ENCODE measurements at regions not wholly inside any gene's neighbourhood (a gene's known extent, or its start where the extent isn't known, plus 50 kb on each side); places are given as distances from the start of the nearest gene placed in this dataset.

DNA sequence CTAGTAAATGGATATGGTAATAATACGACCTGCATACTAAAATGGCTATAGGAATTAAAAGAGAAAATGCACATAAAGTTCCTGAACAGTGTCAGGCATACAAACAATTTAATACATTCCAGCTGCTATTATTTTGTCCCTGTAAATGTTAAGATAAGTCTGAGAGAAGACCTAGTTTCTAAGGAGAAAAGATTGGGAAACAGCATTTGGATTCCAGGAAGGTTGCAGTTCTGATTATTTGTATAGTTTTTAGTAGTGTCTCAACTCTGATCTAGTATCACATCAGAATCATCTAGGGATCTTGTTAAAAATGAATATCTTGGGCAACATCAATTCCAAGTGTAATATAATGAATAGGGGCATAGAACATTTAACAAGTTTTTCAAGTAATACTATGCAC, 905.7 kb downstream of the NSUN3 start:
- no peak for DNase-seq (ENCODE audit: low read depth)

DNA sequence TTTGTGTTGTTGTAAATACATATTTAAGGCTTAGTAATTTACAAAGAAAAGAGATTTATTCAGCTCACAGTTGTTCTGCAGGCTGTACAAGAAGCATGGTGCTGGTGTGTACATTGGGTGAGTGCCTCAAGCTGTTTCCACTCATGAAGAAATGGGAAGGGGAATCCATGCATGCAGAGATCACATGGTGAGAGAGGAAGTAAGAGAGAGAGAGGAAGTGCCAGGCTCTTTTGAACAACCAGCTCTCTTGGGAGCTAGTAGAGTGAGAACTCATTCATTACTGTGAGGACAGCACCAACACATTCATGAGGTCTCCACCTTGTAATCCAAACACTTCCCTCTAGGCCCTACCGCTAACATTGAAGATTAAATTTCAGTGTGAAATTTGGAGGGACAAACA, 909.2 kb downstream of the NSUN3 start:
- DNase-seq (ENCODE audit: low read depth): no peak

DNA sequence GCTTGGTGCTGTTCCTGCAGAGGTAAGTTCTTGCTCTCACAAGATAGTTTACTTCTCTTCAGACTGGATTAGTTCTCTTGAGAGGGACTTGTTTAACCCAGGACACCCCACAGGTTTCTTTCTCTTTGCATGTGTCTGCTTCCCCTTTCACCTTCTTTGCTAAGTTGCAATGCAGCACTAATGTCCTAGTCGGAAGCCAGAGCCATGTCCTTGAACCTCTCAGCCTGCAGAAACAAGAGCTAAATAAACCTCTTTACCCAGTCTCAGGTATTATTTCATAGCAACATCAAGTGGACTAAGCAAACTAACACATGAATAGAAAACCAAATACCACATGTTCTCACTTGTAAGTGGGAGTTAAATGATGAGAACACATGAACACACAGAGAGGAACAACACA, 915.2 kb downstream of the NSUN3 start:
- no peak for DNase-seq (ENCODE audit: low read depth)

DNA sequence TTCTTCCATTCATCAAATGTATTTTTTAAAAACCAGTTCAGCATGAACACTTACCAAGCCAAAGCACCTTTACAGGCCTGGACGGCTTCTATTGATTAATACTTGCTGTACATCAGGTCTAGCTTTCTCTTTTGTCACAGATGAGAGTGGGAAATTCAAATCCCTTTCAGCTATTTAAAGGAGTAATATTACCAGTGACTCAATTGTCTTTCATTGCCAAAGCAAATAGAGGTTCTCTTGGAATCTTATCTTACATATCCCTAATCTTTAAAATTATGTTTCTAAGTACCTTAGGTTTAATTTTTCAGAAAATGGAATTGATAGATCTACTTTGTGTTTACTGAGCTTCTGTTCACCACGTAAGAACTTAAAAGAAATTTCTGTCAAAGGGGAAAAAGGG, 922.9 kb downstream of the NSUN3 start:
- DNase-seq (ENCODE audit: low read depth): no peak

- DNase-seq (ENCODE audit: low read depth): no peak
These were observed 928.3 kb downstream of the NSUN3 start for GRCh38 chr3:94990952-94991705.

- DNase-seq (ENCODE audit: low read depth): no peak
These were observed 933.9 kb downstream of the NSUN3 start for GRCh38 chr3:94996743-94997142.

- DNase-seq (ENCODE audit: low read depth): no peak
These were observed 939.7 kb downstream of the NSUN3 start for GRCh38 chr3:95002438-95003046.

DNA sequence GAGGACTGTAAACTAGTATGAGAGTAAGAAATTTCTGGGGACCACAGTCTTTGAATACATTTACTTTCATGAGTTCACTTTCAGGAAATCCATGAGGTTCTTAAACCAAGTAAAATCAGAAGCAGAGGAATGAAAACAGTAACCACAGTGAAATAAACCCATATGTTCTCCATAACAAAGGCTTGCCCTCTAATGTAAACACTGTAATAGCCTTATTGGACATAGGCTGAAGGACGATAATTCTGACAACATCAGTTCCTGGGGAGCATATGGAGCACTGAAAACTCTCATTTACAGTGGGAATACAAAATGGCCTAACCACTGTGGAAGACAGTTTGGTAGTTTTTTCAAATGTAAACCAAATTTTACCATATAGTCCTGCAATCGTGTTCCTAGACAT, 965.8 kb downstream of the NSUN3 start:
- DNase-seq (ENCODE audit: low read depth): no peak

DNA sequence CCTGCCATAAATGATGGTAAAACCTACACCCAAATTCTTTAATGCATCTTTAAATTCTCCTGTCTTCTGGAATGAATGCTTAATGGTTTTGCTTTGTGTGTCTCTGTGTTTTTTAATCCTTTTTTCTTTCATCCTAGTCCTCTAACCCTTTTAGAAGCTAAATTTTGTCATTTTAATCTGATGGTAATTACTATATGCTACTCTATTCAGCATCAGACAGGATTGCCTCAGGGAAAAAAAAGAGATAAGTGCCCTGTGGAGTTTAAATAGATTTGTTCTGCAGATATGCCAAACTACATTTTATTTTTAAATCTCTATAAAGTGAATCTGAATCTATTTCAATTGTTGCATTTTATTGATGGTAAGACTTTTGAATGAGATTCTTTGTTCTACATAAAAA, 966.8 kb downstream of the NSUN3 start:
- no peak for DNase-seq (ENCODE audit: low read depth)

DNA sequence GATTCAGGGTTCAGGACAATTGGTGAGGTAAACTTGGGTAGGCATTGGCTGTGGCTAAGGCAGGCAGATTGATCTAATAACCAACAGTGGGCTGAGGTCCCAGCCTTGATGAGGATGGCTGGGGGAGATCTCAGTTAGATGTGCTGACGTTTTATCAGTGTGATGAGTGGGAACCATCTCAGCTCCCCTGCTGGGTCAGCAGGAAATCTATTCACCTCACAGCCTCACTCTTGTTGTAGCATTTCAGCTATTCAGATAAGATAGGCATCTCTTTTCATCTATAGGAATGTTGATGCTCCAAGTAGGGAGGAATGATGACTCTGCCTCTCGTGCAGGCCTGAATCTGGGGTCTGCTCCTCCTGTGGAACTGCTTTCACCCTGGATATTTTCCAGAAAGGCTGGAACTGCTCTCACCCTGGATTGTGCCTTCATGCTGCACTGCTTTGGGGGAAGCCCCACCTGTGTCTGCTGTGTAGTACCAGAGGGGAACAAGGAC, 973.7 kb downstream of the NSUN3 start:
- no peak for DNase-seq (ENCODE audit: low read depth)

GRCh38 chr3:95037097-95037496, 974.2 kb downstream of the NSUN3 start:
- DNase-seq (ENCODE audit: low read depth): no peak

GRCh38 chr3:95037927-95038326, 975.1 kb downstream of the NSUN3 start:
- DNase-seq (ENCODE audit: low read depth): no peak

DNA sequence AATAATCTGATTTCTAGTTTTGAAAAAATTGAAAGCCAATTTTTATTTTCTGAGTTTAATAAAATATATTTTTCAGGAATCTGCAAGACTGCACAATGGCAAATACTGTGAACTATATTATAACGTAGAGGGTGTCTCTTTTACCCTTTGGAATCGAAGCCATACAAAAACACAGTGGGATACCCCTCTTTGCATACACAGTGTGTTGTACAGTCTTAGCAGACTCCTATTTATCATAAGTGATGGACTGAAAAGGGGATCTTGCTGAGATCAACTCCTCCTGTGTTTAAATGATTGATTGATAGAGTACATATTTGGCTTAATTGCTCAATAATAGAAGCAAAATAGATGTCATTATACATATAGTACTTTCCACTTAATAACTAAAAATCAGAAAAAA, 981.2 kb downstream of the NSUN3 start:
- no peak for DNase-seq (ENCODE audit: low read depth)

- DNase-seq (ENCODE audit: low read depth): no peak
These were observed 985.7 kb downstream of the NSUN3 start for GRCh38 chr3:95048564-95048963.

DNA sequence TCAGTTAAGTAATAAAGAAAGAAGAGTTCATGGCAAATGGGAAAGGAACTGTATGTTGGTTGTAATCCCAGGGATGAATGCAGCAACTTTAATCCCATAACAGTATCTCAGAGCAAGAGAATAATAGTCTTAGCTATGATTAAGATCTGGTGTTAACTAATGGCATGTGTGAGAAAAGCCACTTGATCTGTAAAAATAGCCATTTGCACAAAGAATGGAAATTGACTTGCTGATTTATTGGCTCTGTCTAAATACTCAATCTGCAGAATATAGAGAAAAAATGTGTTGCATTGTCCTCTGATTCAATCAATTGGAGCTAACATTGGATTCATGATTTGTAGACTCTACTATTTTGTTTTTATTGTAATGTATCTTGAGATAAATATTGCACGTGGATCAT, 987.0 kb downstream of the NSUN3 start:
- DNase-seq (ENCODE audit: low read depth): no peak

GRCh38 chr3:95055288-95055687, 992.4 kb downstream of the NSUN3 start:
- DNase-seq (ENCODE audit: low read depth): no peak

DNA sequence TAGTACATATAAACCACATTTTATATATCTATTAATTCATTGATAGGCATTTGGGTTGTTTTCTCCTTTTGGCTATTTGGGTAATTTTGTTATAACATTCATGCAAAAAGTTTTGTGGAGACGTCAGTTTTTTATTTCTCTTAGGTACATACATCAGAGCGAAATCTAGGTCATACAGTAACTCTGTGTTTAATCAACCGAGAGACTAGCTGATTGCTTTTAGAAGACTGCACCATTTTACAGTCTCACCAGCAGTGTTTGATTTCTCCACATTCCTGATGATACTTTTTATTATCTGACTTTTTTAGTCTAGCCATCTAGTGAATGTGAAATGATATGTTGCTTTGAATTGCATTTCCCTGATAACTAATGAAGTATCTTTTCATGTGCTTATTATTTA, 1019.3 kb downstream of the NSUN3 start:
- DNase-seq (ENCODE audit: low read depth): no peak

DNA sequence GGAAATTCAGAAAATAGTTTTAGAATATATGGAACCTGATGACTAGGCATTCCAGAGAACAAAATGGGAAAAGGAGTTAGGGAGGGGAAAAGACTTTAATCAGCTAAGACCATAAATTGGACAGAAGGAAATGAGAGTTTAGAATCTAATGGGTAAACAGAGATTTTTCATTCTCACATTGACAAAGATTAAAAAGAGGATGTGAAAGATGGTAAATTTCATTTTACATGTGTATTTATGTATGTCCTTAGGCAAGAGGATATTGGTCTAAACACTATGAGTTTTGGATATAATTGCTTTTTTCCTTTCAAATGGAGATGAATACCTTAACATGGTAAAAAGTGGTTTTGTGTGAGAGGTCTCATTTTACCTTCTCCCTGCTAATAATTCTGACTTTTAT, 1021.9 kb downstream of the NSUN3 start:
- DNase-seq (ENCODE audit: low read depth): no peak

DNA sequence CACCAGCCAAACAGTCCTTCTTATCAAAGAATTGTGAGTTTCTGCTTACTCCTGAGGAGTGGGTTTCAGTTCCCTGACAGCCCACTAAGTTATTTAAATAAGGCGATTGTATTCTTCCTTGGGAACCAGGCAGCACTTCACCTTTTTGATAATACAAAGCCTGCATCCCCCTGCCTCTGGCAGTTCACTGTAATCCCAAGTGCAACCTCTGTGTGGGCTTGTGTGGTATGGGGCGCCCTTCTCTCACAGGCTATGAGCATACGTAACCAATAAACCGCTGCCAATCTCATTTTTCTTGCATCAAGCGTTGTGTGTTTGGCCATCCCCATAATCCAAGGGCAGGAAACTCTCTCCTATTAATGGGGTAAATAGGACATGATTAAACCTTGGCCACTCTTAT, 1025.6 kb downstream of the NSUN3 start:
- no peak for DNase-seq (ENCODE audit: low read depth)

GRCh38 chr3:95097493-95097892, 1034.6 kb downstream of the NSUN3 start:
- peak; percentile 2 for DNase-seq (ENCODE audit: low read depth)

GRCh38 chr3:95120921-95121320, 1058.1 kb downstream of the NSUN3 start:
- DNase-seq (ENCODE audit: low read depth): no peak

DNA sequence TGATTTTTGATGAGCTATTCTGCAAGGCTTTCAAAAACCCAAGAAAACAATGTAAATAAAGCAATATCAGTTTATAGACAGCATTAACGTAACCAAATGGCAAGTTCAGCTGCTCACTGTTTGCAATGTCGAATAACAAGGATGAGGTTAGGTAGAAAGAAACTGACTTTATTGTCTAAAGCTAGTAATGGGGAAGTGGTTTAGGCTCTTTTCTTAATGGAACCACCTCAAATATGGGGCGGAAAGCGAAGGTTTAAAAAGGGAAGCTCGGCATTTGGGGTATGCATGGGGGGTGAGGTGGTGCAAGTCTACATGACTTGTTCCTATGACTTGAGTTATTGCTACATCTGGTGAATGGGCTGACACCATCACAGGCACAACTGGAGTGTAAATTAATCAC, 1060.2 kb downstream of the NSUN3 start:
- no peak for DNase-seq (ENCODE audit: low read depth)
